GM18868 (cell line): ENCODE measurements at regions not wholly inside any gene's neighbourhood (a gene's known extent, or its start where the extent isn't known, plus 50 kb on each side); places are given as distances from the start of the nearest gene placed in this dataset.

Source experiments
- ATAC-seq: cut with Tn5 transposase; IDR thresholded peaks from one replicate; pipeline ENCODE4 v1.9.1; 2021; ENCODE audit warnings: mild to moderate bottlenecking, moderate library complexity; ENCODE audit not compliant: unreplicated experiment

DNA sequence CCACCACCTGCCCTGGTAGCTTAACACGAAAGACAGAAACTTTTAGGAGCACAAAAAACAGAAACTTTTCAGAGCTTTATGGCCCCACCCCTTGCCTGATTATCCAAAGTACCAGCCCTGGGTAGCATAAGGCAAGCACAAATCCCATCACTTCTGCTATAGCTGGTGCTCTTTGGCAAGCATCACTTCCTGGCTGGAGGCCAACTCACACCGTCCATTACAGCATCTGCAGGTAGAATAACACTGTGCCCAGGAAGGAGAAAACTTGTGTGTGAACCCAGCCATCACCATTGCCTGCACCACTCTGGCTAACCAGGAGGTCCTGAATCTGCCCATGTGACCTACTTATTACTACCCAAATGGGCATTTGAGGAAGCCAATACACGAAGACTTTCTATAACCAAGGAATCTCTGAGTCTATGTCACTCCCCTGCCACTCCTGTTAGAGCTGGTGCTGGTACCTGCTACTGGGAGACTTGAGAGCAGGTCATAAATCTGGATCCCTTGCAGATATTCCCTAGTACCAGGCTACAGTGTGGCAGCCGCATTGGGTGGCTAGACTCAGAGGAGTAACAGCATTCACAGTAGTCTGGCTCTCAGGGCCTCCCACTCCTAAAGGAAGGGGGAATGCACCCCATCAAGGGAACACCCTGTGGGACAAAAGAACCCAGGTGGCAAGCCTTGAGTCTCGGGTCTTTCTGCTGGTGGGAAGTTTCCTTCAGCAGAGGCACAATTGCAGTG is 73.3 kb upstream of the AKAP13 start:
- no peak for ATAC-seq

DNA sequence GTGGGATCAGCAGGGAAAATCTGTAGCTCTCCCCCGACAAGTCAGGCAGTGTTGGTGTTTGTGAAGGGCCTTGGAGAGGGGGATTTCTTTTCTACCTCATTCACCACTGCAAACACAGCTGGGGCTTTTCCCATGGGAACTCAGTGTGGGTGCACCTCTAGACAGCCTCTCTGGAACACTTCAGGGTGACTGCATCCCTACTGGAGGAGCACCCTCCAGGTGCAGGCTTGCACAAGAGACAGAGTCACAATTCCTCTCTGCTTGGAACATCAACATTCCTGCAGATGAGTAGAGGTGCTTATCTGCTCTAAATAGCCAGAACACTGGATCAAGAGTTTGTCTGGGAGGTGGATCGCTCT is 72.7 kb upstream of the AKAP13 start:
- ATAC-seq: no peak

DNA sequence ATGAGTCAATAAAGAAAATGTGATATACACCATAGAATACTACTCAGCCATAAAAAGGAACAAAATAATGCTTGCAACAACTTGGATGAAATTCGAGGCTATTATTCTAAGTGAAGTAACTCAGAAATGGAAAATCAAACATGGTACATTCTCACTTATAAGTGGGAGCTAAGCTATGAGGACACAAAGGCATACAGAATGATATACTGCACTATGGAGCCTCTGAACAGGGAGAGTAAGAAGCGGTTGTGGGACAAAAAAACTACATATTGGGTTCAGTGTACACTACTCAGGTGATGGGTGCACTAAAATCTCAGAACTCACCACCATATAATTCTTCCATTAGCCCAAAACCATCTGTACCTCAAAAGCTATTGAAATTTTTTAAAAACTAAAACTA is 68.8 kb upstream of the AKAP13 start:
- ATAC-seq: no peak

DNA sequence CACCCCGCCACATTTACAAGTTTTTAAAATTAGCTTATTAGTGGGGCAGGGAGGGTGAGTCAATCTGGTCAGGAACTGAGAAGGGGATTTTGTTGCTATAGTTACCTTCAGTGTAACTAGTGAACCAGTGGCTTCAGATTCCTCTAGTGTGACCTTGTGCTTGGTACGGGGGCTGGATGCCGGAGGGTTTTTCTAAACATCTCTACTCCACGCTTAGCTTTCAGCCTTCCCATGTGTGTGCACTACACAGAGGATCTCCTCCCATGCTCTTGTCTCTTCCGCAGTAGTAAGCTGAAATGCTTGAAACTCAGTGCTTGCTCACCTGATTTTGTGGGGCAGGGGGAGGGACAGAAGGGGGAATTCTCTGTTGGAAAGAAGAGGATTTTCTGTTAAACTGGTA is 67.9 kb upstream of the AKAP13 start:
- peak; percentile 94 for ATAC-seq

DNA sequence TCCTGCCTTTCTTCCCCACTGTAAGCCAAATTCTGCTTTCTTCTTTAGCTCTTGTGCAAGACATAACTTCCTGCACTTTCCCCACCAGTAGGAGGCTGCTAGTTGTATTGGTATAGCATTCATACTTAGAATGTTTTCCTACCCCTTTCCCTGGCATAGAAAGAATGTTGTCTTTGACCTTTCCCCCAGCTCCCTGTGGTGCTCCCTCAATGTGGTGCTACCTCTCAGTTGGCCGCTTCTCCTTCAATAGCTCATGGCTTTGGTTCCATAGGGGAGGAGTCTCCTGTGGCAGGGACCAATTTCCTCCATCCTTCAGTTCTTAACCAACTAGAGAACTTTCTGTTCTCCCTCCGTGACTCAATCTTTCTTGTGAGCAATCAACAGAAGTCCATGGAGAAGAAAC is 67.5 kb upstream of the AKAP13 start:
- no peak for ATAC-seq

DNA sequence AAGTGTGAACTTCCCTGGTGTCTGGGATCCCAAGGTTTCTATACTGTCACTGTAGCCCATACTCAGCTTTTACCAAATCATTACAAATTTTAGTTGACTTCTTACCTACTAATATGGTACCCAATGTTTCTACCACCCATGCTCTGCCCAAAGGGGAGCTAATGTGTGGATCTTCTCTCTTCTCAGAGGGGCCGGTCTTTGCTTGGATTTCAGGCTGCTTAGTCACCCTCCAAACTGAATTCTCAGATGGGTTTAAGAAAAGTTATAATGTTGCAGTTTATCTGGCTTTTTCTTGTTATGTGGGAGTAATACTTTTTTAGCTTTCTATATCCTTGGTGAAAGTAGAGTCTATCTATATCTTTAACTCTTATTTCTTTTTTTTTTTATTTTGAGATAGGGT is 67.1 kb upstream of the AKAP13 start:
- no peak for ATAC-seq

DNA sequence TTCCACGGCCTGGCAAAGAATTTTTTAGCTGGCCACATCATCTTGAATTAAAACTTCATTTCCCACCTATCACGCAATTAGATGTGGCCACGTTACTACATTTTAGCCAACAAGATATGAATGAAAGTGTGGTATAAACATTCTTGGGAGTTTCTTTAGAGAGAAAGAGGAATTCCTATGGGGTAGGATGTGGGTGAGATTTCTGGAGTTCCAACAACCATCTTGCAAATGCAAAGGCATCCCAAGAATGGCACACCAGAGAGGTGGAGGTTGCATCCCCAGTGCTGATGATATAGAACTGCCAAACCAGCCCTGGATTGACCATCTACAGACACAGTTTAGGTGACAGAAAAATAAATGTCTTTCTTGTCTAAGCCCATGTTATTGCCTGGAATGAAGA is 66.3 kb upstream of the AKAP13 start:
- no peak for ATAC-seq

DNA sequence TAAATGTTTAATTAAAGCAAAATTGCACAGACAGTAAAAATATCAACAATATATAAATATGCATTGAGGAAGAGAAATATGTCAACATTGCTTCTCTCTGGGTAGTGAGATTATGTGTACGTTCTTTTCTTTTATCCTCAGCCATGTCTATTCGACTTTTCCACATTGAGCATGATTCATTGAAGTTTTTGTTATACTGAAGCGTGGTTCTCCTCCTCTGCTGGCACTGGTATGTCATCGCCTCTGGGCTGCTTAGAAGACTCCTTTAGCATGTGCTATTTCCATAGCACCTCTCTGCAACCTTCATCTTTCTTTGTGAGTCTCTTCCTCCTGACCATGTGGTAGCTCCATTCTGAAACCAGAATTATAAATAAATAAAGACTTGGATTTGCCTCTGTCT is 65.8 kb upstream of the AKAP13 start:
- no peak for ATAC-seq

DNA sequence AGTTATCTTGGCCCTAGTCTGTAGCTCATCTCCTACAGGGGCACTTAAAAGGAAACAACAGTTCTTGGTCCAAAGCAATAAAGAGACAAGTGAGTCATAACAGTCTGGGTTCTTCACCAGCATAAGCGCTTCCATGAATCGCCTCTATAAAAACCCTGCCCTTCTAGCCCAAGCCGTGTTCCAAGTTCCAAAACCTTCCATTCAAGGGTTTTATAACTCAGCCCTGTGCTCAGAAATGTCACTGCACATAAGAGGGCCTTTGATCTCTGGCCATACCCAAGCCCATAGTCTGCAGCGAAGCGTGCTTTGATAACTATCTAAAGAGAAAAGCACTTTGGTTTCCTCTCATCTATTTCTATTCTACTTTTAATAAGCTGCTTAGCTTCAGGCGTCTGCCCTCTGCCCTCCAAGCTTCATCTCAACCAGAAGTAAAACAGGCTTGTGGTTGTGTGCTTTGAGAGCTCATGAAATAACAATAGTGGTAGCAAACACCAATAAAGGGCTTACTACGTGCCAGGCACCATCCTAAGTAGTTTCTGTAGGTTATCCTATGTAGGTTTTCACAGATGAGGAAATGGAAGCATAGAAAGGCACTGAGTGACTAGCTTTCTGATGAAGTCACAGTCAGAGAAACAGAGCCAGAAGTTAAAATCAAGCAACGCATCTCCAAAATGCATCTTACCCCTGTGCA is 64.0 kb upstream of the AKAP13 start:
- ATAC-seq: peak; percentile 28

DNA sequence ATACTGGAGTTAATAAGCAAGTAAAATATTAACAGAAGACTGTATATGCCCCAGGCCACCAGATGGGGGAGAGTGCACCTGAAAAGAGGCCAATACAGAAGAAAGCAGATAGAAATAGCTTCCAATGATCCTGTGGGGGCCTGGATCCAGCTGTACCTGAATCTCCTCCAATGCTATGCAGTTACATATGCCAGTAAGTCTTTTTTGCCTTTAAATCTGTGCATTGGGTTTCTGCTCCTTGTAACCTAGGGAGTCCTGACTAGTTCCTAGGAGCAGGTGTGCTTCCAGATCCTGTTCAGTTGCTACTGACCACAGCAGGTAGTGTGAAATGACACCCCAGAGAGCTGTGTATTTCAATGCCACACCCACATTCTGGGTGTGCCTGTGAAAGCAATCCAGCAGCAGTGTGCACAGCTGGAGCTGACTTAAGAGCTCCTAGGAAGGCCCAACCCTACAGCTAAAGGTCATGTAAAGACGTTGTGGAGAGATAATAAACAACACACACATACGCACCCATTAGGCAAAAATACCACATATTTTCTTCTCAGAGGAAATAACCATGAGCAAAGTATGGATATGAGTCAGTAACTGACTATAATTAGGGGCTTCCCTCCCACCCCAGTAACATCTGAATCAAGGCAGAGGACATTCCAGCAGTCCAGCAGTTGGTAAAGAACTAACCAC is 62.2 kb upstream of the AKAP13 start:
- ATAC-seq: peak; percentile 78

DNA sequence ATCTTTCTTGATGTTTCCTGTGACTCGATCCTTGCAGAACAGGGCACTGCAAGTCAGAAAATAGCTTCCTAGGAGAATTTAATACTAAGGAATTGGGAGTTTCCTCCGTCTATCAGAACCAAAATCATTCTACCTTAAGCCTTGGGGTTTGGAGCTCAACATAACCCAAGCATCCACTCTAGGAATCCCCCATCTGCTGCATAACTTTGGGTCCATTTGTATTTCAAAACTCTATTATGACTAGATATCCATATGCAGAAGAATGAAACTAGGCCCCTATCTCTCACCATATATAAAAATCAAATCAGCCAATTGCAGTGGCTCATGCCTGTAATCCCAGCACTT is 61.7 kb upstream of the AKAP13 start:
- peak; percentile 25 for ATAC-seq

DNA sequence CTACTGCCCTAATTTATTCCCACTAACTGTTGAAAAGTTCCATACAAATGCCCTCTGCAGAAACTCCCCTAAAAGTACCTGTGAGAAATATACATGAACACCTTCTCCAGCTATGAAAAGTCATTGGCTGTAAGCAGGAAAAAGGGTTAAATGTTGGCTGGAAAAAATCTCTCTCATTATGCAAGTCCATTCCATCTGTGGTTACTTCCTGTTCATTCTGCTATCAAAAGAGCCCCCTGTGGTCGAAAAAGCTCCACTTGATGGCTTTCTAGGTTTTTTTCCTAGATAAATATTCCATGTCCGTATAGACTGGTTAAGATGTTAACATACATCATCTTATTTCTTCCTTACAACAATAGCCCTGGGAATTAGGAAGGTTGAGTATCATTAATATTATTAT is 56.2 kb upstream of the AKAP13 start:
- ATAC-seq: no peak

DNA sequence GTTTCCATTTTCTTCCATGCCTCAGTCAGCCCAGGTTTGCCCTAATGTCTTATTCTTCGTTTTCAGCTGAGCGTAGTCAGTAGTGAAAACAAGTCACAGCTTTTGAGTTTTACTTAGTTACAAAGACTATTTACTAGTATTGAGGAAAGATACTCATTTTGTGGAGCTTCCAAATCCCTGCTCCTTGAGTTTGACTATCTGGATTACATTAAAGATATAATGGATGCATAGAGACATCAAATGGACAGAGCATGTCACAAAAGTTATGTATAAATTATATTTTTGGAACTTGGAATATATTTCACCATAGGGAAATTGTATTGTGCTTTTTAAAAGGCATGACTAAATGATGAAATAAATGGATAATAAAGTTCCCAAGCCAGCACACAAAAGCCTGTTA is 54.6 kb upstream of the AKAP13 start:
- no peak for ATAC-seq

DNA sequence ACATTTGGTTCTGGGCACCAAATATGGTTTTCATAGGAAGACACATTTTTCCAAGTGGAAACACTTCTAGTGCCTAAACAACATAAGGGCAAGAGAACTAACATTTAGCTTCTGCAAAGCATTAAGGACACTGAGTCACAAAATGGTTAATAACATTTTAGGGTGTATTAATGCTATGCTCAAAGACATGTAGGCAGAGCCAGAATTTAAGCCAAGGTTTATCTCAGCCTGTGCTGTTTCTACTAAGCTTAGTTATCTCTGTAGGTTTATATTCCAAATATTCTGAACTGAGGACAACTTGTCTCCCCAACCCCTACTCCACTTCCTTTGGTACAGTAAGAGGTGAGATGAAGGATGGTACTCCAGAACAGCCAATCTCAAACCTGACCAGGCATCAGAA is 54.1 kb upstream of the AKAP13 start:
- ATAC-seq: no peak

DNA sequence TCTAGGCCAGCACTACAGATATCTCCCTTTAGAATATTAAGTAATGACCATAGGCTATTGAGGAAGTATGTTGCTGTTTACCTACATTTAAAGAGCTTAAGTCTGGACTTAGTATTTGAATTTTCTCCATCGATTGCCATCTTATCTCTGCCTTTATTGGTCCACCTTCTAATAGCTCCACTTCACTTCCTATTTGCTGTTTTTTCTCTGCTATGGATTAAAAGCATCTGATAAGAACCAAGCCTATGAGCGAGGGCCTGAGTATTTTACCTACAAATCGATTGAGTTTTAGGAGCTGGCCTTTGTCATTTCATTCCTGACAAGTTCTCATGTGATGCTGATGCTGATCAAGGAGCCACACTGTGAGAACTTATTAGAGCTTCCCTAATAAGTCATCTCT is 52.6 kb upstream of the AKAP13 start:
- ATAC-seq: no peak

DNA sequence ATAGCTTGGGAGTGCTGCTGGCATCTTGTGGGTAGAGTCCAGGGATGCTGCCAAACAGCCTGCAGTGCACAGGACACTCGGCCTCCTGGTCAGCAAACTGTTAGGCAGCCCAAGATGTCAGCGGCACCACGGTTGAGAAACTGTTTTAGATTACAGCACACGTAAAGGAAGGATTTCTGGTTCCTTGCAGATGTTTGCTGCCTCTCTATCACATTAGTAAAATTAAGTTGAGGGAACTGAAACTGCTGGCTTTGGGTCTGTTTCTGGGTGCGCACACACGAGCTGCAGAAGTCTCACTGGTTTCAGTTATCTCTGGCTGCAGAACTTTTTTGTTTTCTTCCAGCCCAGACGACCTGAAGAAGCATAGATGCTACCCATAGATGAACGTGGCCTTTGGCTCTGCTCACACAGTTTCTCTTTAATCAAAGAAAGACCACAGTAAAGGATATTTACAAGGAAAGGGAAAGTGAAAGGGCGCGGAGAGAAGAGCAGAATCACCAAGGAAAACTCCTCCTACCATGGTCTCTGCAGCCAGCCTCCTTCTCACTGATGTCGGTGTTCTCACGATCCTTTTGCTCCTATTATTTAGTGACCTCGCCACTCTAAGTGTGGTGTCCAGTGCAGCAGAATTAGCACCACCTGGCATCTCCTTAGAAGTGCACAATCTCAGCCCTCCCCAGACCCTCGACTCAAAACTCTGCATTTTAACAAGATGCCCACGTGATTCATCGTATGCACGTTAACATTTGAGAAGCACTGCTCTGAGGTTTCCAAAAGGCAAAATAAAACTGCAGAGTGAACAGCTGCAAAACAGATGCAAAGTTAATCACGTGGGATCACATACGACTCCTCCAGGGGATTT is 50.6 kb upstream of the AKAP13 start:
- peak; percentile 64 for ATAC-seq
